ENCODE measurements at regions not wholly inside any gene's neighbourhood (a gene's known extent, or its start where the extent isn't known, plus 50 kb on each side); places are given as distances from the start of the nearest gene placed in this dataset.
"Not testable (repeated sequence)": the region's sequence is repeated elsewhere in the genome, so short reads cannot be mapped to it uniquely, and the experiment has no call there.

GRCh38 chr5:6287176-6287575 is 91.2 kb downstream of the MED10 start:
- H3K27me3 ChIP-seq (replicated peaks; ENCODE audit: insufficient read depth): no peaks in the 10 kb centered on the region
- no peak for DNase-seq (ENCODE audit: low spot score)
- H3K4me3 ChIP-seq: no peak overlapping the region
- H3K36me3 ChIP-seq: no peaks in the 10 kb centered on the region
- H3K9me3 ChIP-seq: no peaks in the 10 kb centered on the region
- H3K4me1 ChIP-seq (replicated peaks): no peaks in the 10 kb centered on the region
- 28% methylated on average over 6 of the region's 6 CpGs for WGBS
- TF ChIP-seq CTCF (IDR thresholded peaks at IDR 0.05) (no peak), POLR2AphosphoS5 (IDR thresholded peaks at IDR 0.05) (no peak), POLR2A (IDR thresholded peaks at IDR 0.05) (no peak)
- no peak overlapping the region for H3K27ac ChIP-seq
- intact Hi-C loops (cut with DNase I): no loop called here

- no peak overlapping the region for H3K4me3 ChIP-seq
- TF ChIP-seq POLR2A (IDR thresholded peaks at IDR 0.05) (no peak), CTCF (IDR thresholded peaks at IDR 0.05) (no peak), POLR2AphosphoS5 (IDR thresholded peaks at IDR 0.05) (no peak)
- no peaks in the 10 kb centered on the region for H3K27me3 ChIP-seq (replicated peaks; ENCODE audit: insufficient read depth)
- WGBS: 90% methylated on average over 7 of the region's 7 CpGs
- DNase-seq (ENCODE audit: low spot score): no peak
- no peaks in the 10 kb centered on the region for H3K36me3 ChIP-seq
- no peaks in the 10 kb centered on the region for H3K4me1 ChIP-seq (replicated peaks)
- no peak overlapping the region for H3K27ac ChIP-seq
- no peaks in the 10 kb centered on the region for H3K9me3 ChIP-seq
- intact Hi-C loops (cut with DNase I): no loop called here
Measured at GRCh38 chr5:6286404-6286803, 91.9 kb downstream of the MED10 start.

GRCh38 chr5:6284491-6284890 is 93.9 kb downstream of the MED10 start:
- H3K4me3 ChIP-seq; H3K27me3 ChIP-seq (replicated peaks; ENCODE audit: insufficient read depth); intact Hi-C loops (cut with DNase I); H3K27ac ChIP-seq; H3K9me3 ChIP-seq; H3K36me3 ChIP-seq; DNase-seq (ENCODE audit: low spot score); H3K4me1 ChIP-seq (replicated peaks): not testable (repeated sequence)

- H3K27ac ChIP-seq: no peak overlapping the region
- intact Hi-C loops (cut with DNase I): no loop called here
- H3K27me3 ChIP-seq (replicated peaks; ENCODE audit: insufficient read depth): no peaks in the 10 kb centered on the region
- no peaks in the 10 kb centered on the region for H3K4me1 ChIP-seq (replicated peaks)
- DNase-seq (ENCODE audit: low spot score): no peak
- WGBS: 97% methylated on average over 1 of the region's 1 CpG
- TF ChIP-seq CTCF (IDR thresholded peaks at IDR 0.05): no peak
- no peak for TF ChIP-seq POLR2AphosphoS5 (IDR thresholded peaks at IDR 0.05)
- no peak for TF ChIP-seq POLR2A (IDR thresholded peaks at IDR 0.05)
- no peaks in the 10 kb centered on the region for H3K9me3 ChIP-seq
- H3K36me3 ChIP-seq: no peaks in the 10 kb centered on the region
- H3K4me3 ChIP-seq: no peak overlapping the region
Measured at GRCh38 chr5:6282352-6282751, 96.0 kb downstream of the MED10 start.

- TF ChIP-seq CTCF (IDR thresholded peaks at IDR 0.05) (no peak), POLR2A (IDR thresholded peaks at IDR 0.05) (no peak), POLR2AphosphoS5 (IDR thresholded peaks at IDR 0.05) (no peak)
- no peak overlapping the region for H3K4me3 ChIP-seq
- no peaks in the 10 kb centered on the region for H3K36me3 ChIP-seq
- no peaks in the 10 kb centered on the region for H3K4me1 ChIP-seq (replicated peaks)
- intact Hi-C loops (cut with DNase I): no loop called here
- no peak for DNase-seq (ENCODE audit: low spot score)
- H3K27ac ChIP-seq: no peak overlapping the region
- no peaks in the 10 kb centered on the region for H3K27me3 ChIP-seq (replicated peaks; ENCODE audit: insufficient read depth)
- WGBS: 43% methylated on average over 4 of the region's 4 CpGs
- H3K9me3 ChIP-seq: no peaks in the 10 kb centered on the region
Measured at GRCh38 chr5:6281818-6282217, 96.5 kb downstream of the MED10 start.
